ENCODE measurements at regions not wholly inside any gene's neighbourhood (a gene's known extent, or its start where the extent isn't known, plus 50 kb on each side); places are given as distances from the start of the nearest gene placed in this dataset.

GRCh38 chr10:130781623-130782022 is 529.9 kb downstream of the TCERG1L start:
- H2AFZ ChIP-seq (ENCODE audit: low read length), result no peak overlapping the region
- no peak for TF ChIP-seq EZH2phosphoT487 (IDR thresholded peaks at IDR 0.05; ENCODE audit: borderline replicate concordance)
- TF ChIP-seq, protein P1, sequence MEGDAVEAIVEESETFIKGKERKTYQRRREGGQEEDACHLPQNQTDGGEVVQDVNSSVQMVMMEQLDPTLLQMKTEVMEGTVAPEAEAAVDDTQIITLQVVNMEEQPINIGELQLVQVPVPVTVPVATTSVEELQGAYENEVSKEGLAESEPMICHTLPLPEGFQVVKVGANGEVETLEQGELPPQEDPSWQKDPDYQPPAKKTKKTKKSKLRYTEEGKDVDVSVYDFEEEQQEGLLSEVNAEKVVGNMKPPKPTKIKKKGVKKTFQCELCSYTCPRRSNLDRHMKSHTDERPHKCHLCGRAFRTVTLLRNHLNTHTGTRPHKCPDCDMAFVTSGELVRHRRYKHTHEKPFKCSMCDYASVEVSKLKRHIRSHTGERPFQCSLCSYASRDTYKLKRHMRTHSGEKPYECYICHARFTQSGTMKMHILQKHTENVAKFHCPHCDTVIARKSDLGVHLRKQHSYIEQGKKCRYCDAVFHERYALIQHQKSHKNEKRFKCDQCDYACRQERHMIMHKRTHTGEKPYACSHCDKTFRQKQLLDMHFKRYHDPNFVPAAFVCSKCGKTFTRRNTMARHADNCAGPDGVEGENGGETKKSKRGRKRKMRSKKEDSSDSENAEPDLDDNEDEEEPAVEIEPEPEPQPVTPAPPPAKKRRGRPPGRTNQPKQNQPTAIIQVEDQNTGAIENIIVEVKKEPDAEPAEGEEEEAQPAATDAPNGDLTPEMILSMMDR (conservative IDR thresholded peaks at IDR 0.05; ENCODE audit: low read length), result no peak

DNA sequence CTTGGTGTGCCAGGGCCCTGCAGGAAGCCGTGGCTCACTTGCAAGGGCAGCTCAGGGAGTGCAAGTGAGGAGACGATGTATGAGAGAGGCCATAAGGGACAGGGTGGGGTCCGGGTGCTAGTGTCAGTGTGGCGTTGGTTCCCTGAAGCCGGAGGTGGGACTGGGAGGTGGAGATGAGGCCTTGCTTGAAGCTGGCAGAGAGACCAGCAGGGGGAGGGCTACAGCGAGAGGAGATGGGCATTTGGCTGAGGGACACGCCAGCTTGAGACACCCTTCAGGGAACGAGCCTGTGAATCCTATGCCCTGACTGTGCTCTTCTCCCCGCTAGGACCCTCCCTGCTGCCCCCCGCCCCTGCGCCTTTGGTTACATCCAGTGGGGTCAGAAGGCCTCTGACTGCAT is 529.1 kb downstream of the TCERG1L start:
- H3K9me3 ChIP-seq (ENCODE audit: insufficient read depth, low read depth, low read length), result no peaks in the 10 kb centered on the region; the same call in 1 of the 2 replicates
- no peaks in the 10 kb centered on the region for H3K4me1 ChIP-seq (ENCODE audit: insufficient read depth, low read length, poor library complexity, severe bottlenecking)
- H3K9me2 ChIP-seq (replicated peaks; ENCODE audit: low read depth, low read length), result no peaks in the 10 kb centered on the region
- H3K79me2 ChIP-seq (ENCODE audit: insufficient read depth, low read length), result no peaks in the 10 kb centered on the region
- no peaks in the 10 kb centered on the region for H3F3A ChIP-seq (ENCODE audit: low read depth)
- no peak for TF ChIP-seq EZH2phosphoT487 (IDR thresholded peaks at IDR 0.05; ENCODE audit: borderline replicate concordance)
- TF ChIP-seq, protein P1 (conservative IDR thresholded peaks at IDR 0.05; ENCODE audit: low read length), result no peak
- no peaks in the 10 kb centered on the region for H3K27me3 ChIP-seq (ENCODE audit: insufficient read depth, low read length, poor library complexity, severe bottlenecking)
- H3K4me3 ChIP-seq (ENCODE audit: low read length, poor library complexity, severe bottlenecking), result no peak overlapping the region
- no peaks in the 10 kb centered on the region for H3K36me3 ChIP-seq (ENCODE audit: insufficient read depth, low read length)
- no peak overlapping the region for H3K9ac ChIP-seq (ENCODE audit: low read depth, low read length, poor library complexity, severe bottlenecking)
- no peak overlapping the region for H2AFZ ChIP-seq (ENCODE audit: low read length)
- H3K4me2 ChIP-seq (ENCODE audit: low read depth, low read length, poor library complexity, severe bottlenecking), result no peak overlapping the region
- H4K20me1 ChIP-seq (ENCODE audit: insufficient read depth, low read length, poor library complexity, severe bottlenecking), result no peaks in the 10 kb centered on the region

More at GRCh38 chr10:130781623-130782022, 529.9 kb downstream of the TCERG1L start:
- Histone ChIP-seq H3F3A (ENCODE audit: low read depth) (no peaks in the 10 kb centered on the region), H3K4me3 (ENCODE audit: low read length, poor library complexity, severe bottlenecking) (no peak overlapping the region), H3K4me1 (ENCODE audit: insufficient read depth, low read length, poor library complexity, severe bottlenecking) (no peaks in the 10 kb centered on the region), H3K4me2 (ENCODE audit: low read depth, low read length, poor library complexity, severe bottlenecking) (no peak overlapping the region), H3K9me3 (ENCODE audit: insufficient read depth, low read depth, low read length) (no peaks in the 10 kb centered on the region; the same call in 1 of the 2 replicates), H3K9ac (ENCODE audit: low read depth, low read length, poor library complexity, severe bottlenecking) (no peak overlapping the region), H3K27me3 (ENCODE audit: insufficient read depth, low read length, poor library complexity, severe bottlenecking) (no peaks in the 10 kb centered on the region), H4K20me1 (ENCODE audit: insufficient read depth, low read length, poor library complexity, severe bottlenecking) (no peaks in the 10 kb centered on the region), H3K79me2 (ENCODE audit: insufficient read depth, low read length) (no peaks in the 10 kb centered on the region), H3K36me3 (ENCODE audit: insufficient read depth, low read length) (no peaks in the 10 kb centered on the region), H3K9me2 (replicated peaks; ENCODE audit: low read depth, low read length) (no peaks in the 10 kb centered on the region)

DNA sequence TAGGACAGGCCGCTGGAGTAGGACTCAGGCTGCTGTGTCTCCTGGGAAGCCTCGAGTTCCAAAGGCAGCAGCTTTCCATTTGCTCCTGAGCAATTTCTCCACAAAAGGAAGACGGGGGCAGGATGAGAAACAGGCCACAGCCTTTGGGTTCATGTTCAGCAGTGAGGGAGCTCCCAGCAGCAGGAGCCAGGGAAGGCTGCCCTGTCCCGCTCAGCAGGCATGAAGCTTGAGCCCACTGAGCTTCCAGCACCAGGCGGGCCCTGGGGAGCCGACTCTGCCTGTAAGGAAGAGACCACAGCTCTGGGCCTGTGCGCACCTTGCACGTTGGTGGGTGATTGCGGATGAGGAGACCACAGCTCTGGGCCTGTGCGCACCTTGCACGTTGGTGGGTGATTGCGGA is 527.2 kb downstream of the TCERG1L start:
- H3K79me2 ChIP-seq (ENCODE audit: insufficient read depth, low read length), result no peaks in the 10 kb centered on the region
- no peak for TF ChIP-seq EZH2phosphoT487 (IDR thresholded peaks at IDR 0.05; ENCODE audit: borderline replicate concordance)
- TF ChIP-seq, protein P1 (conservative IDR thresholded peaks at IDR 0.05; ENCODE audit: low read length), result no peak

More for the DNA sequence above, 527.2 kb downstream of the TCERG1L start:
- Histone ChIP-seq H2AFZ (ENCODE audit: low read length) (no peak overlapping the region), H3K36me3 (ENCODE audit: insufficient read depth, low read length) (no peaks in the 10 kb centered on the region), H3K27me3 (ENCODE audit: insufficient read depth, low read length, poor library complexity, severe bottlenecking) (no peaks in the 10 kb centered on the region), H3K4me2 (ENCODE audit: low read depth, low read length, poor library complexity, severe bottlenecking) (no peak overlapping the region), H3K9ac (ENCODE audit: low read depth, low read length, poor library complexity, severe bottlenecking) (no peak overlapping the region), H3K9me2 (replicated peaks; ENCODE audit: low read depth, low read length) (no peaks in the 10 kb centered on the region), H3K9me3 (ENCODE audit: insufficient read depth, low read depth, low read length) (no peaks in the 10 kb centered on the region; the same call in 1 of the 2 replicates), H4K20me1 (ENCODE audit: insufficient read depth, low read length, poor library complexity, severe bottlenecking) (no peaks in the 10 kb centered on the region), H3K4me3 (ENCODE audit: low read length, poor library complexity, severe bottlenecking) (no peak overlapping the region), H3K4me1 (ENCODE audit: insufficient read depth, low read length, poor library complexity, severe bottlenecking) (no peaks in the 10 kb centered on the region), H3F3A (ENCODE audit: low read depth) (no peaks in the 10 kb centered on the region)
